Stomach (tissue), 8 donors: ENCODE measurements at regions not wholly inside any gene's neighbourhood (a gene's known extent, or its start where the extent isn't known, plus 50 kb on each side); places are given as distances from the start of the nearest gene placed in this dataset.
A peak's percentile ranks its signal among the peaks of the same experiment; 100 is the strongest.
"Not testable (repeated sequence)": the region's sequence is repeated elsewhere in the genome, so short reads cannot be mapped to it uniquely, and the experiment has no call there.

Experiments
- DNase-seq, 2 donors: peaks; one replicate each; pipeline versions ENCODE4 v3.0.0 to v3.0.0-alpha.2; 2013 to 2019
- H3K27ac ChIP-seq, 5 donors: fragments of 200-600 bp in 4 of 5; sonication (generic) in 4 of 5; one replicate each; pipeline ENCODE4 v1.5.1; 2013 to 2019; ENCODE audit warnings: mild to moderate bottlenecking in 1 of 5, moderate library complexity in 1 of 5
- H3K27me3 ChIP-seq, 3 donors: fragments of 200-600 bp; sonication (generic); one replicate each; pipeline ENCODE4 v1.5.1; 2017 to 2019; ENCODE audit warnings: mixed run types in 1 of 3
- H3K36me3 ChIP-seq, 4 donors: fragments of 200-600 bp; sonication (generic); 1 replicate in 3 of 4; 2 replicates in 1 of 4; pipeline ENCODE4 v1.5.1; 2016 to 2019
- H3K4me1 ChIP-seq, 4 donors: fragments of 200-600 bp; sonication (generic); one replicate each; pipeline ENCODE4 v1.5.1; 2016 to 2019
- H3K4me3 ChIP-seq, 4 donors: fragments of 200-600 bp; sonication (generic) in 3 of 4; one replicate each; pipeline ENCODE4 v1.5.1; 2016 to 2019; ENCODE audit warnings: mild to moderate bottlenecking in 1 of 4
- H3K9me3 ChIP-seq, 4 donors: fragments of 200-600 bp; sonication (generic); one replicate each; pipeline ENCODE4 v1.5.1; 2016 to 2019
- CTCF ChIP-seq, 7 experiments: fragments of 450-650 bp in 4 of 7; fragments of 200-600 bp in 3 of 7; sonication (generic) in 3 of 7; IDR thresholded peaks; one replicate each; pipeline ENCODE4 v1.5.1; 2016 to 2019; ENCODE audit warnings: antibody characterized with exemption in 7 of 7, control low read depth in 2 of 7, mild to moderate bottlenecking in 1 of 7
- EP300 ChIP-seq: sonication (generic); formaldehyde crosslinking; IDR thresholded peaks from one replicate; pipeline ENCODE4 v1.6.1; 2017; ENCODE audit warnings: antibody characterized with exemption
- POLR2A ChIP-seq, 4 donors: fragments of 450-650 bp; IDR thresholded peaks; one replicate each; pipeline ENCODE4 v1.6.1; 2016; ENCODE audit warnings: antibody characterized with exemption in 4 of 4, control low read depth in 2 of 4, mild to moderate bottlenecking in 1 of 4, moderate library complexity in 1 of 4
- POLR2AphosphoS5 ChIP-seq, 3 donors: sonication (generic); formaldehyde crosslinking; IDR thresholded peaks; one replicate each; pipeline ENCODE4 v1.6.1; 2016; ENCODE audit warnings: antibody characterized with exemption in 3 of 3
- WGBS, 5 donors: extraction: QIAGEN DNeasy Blood & Tissue Kit in 3 of 5; methylation state at CpG; one replicate each; pipeline versions ENCODE4 v1.1.5 to v1.1.7; 2013 to 2018; 5-methylcytosine and 5-hydroxymethylcytosine counted together
- intact Hi-C: fragments of 100-400 bp; cut with DNase I; formaldehyde crosslinking; loops from one replicate; pipeline ENCODE4 v1.15.1; 2023; ENCODE audit warnings: low total_unique reads
- donor health status: healthy with polysubstance abuse.
- donor health status: Bipolar disorder and iron deficiency.
- donor health status: healthy.

GRCh38 chr14:57008534-57008933 is 198.3 kb upstream of the OTX2 start:
- DNase-seq: no peak
- Histone ChIP-seq H3K27ac (no peak overlapping the region), H3K36me3 (no peaks in the 10 kb centered on the region), H3K27me3 (no peaks in the 10 kb centered on the region), H3K9me3 (peaks cover 0 to 11% (median 0%) of the 10 kb centered on the region in 4 donors), H3K4me1 (no peaks in the 10 kb centered on the region), H3K4me3 (no peak overlapping the region)
- intact Hi-C loops: no loop called here
- TF ChIP-seq POLR2AphosphoS5 (IDR thresholded peaks at IDR 0.05): no peak
- no peak for TF ChIP-seq EP300
- no peak for TF ChIP-seq POLR2A (IDR thresholded peaks at IDR 0.05)
- TF ChIP-seq CTCF (IDR thresholded peaks at IDR 0.05): no peak
- WGBS, 5 donors: 54 to 63% (median 58%) methylated on average over 3 of the region's 3 CpGs

GRCh38 chr14:56998728-56999127 is 188.4 kb upstream of the OTX2 start:
- H3K9me3 ChIP-seq: no peaks in the 10 kb centered on the region
- no peak overlapping the region for H3K27ac ChIP-seq
- intact Hi-C loops: no loop called here
- TF ChIP-seq EP300 (no peak), POLR2A (IDR thresholded peaks at IDR 0.05) (no peak), POLR2AphosphoS5 (IDR thresholded peaks at IDR 0.05) (no peak), CTCF (IDR thresholded peaks at IDR 0.05) (no peak)
- no peaks in the 10 kb centered on the region for H3K4me1 ChIP-seq
- no peak overlapping the region for H3K4me3 ChIP-seq
- DNase-seq: no peak
- H3K36me3 ChIP-seq: no peaks in the 10 kb centered on the region
- WGBS, 5 donors: 53 to 82% (median 65%) methylated on average over 1 of the region's 1 CpG
- H3K27me3 ChIP-seq: peaks cover 0 to 9% (median 0%) of the 10 kb centered on the region in 3 donors

- intact Hi-C loops: no loop called here
- no peak for TF ChIP-seq EP300
- TF ChIP-seq CTCF (IDR thresholded peaks at IDR 0.05): no peak
- TF ChIP-seq POLR2A (IDR thresholded peaks at IDR 0.05): no peak
- no peak for TF ChIP-seq POLR2AphosphoS5 (IDR thresholded peaks at IDR 0.05)
- 35 to 58% (median 43%) methylated on average over 10 of the region's 10 CpGs for WGBS, 5 donors
- Histone ChIP-seq H3K36me3 (no peaks in the 10 kb centered on the region), H3K27ac (no peak overlapping the region), H3K9me3 (no peaks in the 10 kb centered on the region), H3K27me3 (peaks cover 0 to 9% (median 0%) of the 10 kb centered on the region in 3 donors), H3K4me3 (no peak overlapping the region), H3K4me1 (no peaks in the 10 kb centered on the region)
- DNase-seq: peak in 1 of 2 donors; percentile 7
Observed at GRCh38 chr14:56996721-56997399, 186.6 kb upstream of the OTX2 start.

GRCh38 chr14:56995010-56995409 is 184.7 kb upstream of the OTX2 start:
- no peaks in the 10 kb centered on the region for H3K4me1 ChIP-seq
- intact Hi-C loops: no loop called here
- peaks cover 0 to 11% (median 4%) of the 10 kb centered on the region in 4 donors for H3K9me3 ChIP-seq
- 31 to 53% (median 42%) methylated on average over 2 of the region's 2 CpGs for WGBS, 5 donors
- peak in 1 of 2 donors; percentile 20 for DNase-seq
- no peak overlapping the region for H3K27ac ChIP-seq
- H3K27me3 ChIP-seq: peaks cover 0 to 3% (median 0%) of the 10 kb centered on the region in 3 donors
- no peaks in the 10 kb centered on the region for H3K36me3 ChIP-seq
- no peak for TF ChIP-seq EP300
- no peak for TF ChIP-seq POLR2AphosphoS5 (IDR thresholded peaks at IDR 0.05)
- H3K4me3 ChIP-seq: no peak overlapping the region

- TF ChIP-seq CTCF (IDR thresholded peaks at IDR 0.05): no peak
- TF ChIP-seq EP300: no peak
- TF ChIP-seq POLR2AphosphoS5 (IDR thresholded peaks at IDR 0.05): no peak
- no peak for TF ChIP-seq POLR2A (IDR thresholded peaks at IDR 0.05)
- Histone ChIP-seq H3K27me3 (no peaks in the 10 kb centered on the region), H3K27ac (no peak overlapping the region), H3K9me3 (peaks cover 0 to 16% (median 4%) of the 10 kb centered on the region in 4 donors), H3K36me3 (no peaks in the 10 kb centered on the region), H3K4me3 (no peak overlapping the region), H3K4me1 (no peaks in the 10 kb centered on the region)
- no peak for DNase-seq
- intact Hi-C loops: no loop called here
- WGBS, 5 donors: 86 to 91% (median 89%) methylated on average over 19 of the region's 19 CpGs
Observed at GRCh38 chr14:56992332-56992820, 182.1 kb upstream of the OTX2 start.

- H3K27ac ChIP-seq, DNase-seq, H3K27me3 ChIP-seq, H3K4me1 ChIP-seq, intact Hi-C loops, H3K4me3 ChIP-seq, H3K36me3 ChIP-seq: not testable (repeated sequence)
- H3K9me3 ChIP-seq: peaks cover 0 to 19% (median 4%) of the 10 kb centered on the region in 4 donors
- 94 to 98% (median 95%) methylated on average over 27 to 39 of the region's 41 CpGs for WGBS, 5 donors
Observed at GRCh38 chr14:56990991-56991627, 180.8 kb upstream of the OTX2 start.
